CD4-positive, alpha-beta T cell (primary cell): ENCODE measurements at regions not wholly inside any gene's neighbourhood (a gene's known extent, or its start where the extent isn't known, plus 50 kb on each side); places are given as distances from the start of the nearest gene placed in this dataset.

Source experiments
- ATAC-seq: fragments of 200-7000 bp; cut with Tn5 transposase; one replicate; pipeline ENCODE4 v1.10.0; 2022; ENCODE audit warnings: mild to moderate bottlenecking; ENCODE audit not compliant: poor library complexity
- CTCF ChIA-PET: fragments of 350-600 bp; sonication (Branson Sonifier 250); formaldehyde crosslinking; loops from one replicate; lab custom pipeline; 2021; ENCODE audit warnings: antibody characterized with exemption, inconsistent platforms; lab: Charles Lee
- POLR2A ChIA-PET: fragments of 350-600 bp; sonication (Branson Sonifier 250); formaldehyde crosslinking; loops from one replicate; lab custom pipeline; 2021; ENCODE audit warnings: antibody characterized with exemption, inconsistent platforms; lab: Charles Lee
- DNase-seq, 14 experiments: peaks; one replicate each; pipeline ENCODE4 v3.0.0-alpha.2; 2013 to 2020; ENCODE audit warnings: mixed read lengths in 2 of 14
- H3K27ac ChIP-seq, 2 donors: one replicate each; pipeline versions ENCODE4 v1.5.1 to v1.7.0; 2013; ENCODE audit warnings: low read length in 2 of 2, low read depth in 1 of 2, mild to moderate bottlenecking in 1 of 2
- H3K27me3 ChIP-seq, 2 experiments: 1 replicate in 1 of 2; 2 replicates in 1 of 2; pipeline versions ENCODE4 v1.6.1 to v1.7.0; 2013; ENCODE audit warnings: low read length in 2 of 2, control low read depth in 1 of 2, mild to moderate bottlenecking in 1 of 2, moderate library complexity in 1 of 2; ENCODE audit not compliant: insufficient read depth in 2 of 2, control insufficient read depth in 1 of 2
- H3K36me3 ChIP-seq: one replicate; pipeline ENCODE4 v1.6.1; 2013; ENCODE audit warnings: low read length, control low read depth; ENCODE audit not compliant: insufficient read depth
- H3K4me1 ChIP-seq: one replicate; pipeline ENCODE4 v1.6.1; 2013; ENCODE audit warnings: low read length, control low read depth; ENCODE audit not compliant: insufficient read depth
- H3K4me3 ChIP-seq: one replicate; pipeline ENCODE4 v1.5.1; 2013; ENCODE audit warnings: mild to moderate bottlenecking, low read length, moderate library complexity
- H3K9me3 ChIP-seq, 2 experiments: 1 replicate in 1 of 2; 2 replicates in 1 of 2; pipeline versions ENCODE4 v1.6.1 to v1.7.0; 2013; ENCODE audit warnings: low read length in 2 of 2, mild to moderate bottlenecking in 2 of 2, control low read depth in 1 of 2, moderate library complexity in 1 of 2; ENCODE audit not compliant: control insufficient read depth in 1 of 2, insufficient read depth in 1 of 2
- H3K27ac Mint-ChIP-seq: one replicate; pipeline ENCODE4 v1.8.0; 2020; ENCODE audit warnings: mixed read lengths
- H3K27me3 Mint-ChIP-seq: one replicate; pipeline ENCODE4 v1.8.0; 2021; ENCODE audit warnings: mixed read lengths
- H3K36me3 Mint-ChIP-seq: one replicate; pipeline ENCODE4 v1.8.0; 2021; ENCODE audit warnings: low read depth, mixed read lengths
- H3K4me1 Mint-ChIP-seq: one replicate; pipeline ENCODE4 v1.8.0; 2021; ENCODE audit warnings: low read depth, mixed read lengths
- H3K4me3 Mint-ChIP-seq: one replicate; pipeline ENCODE4 v1.8.0; 2020; ENCODE audit warnings: mild to moderate bottlenecking, mixed read lengths
- H3K9me3 Mint-ChIP-seq: one replicate; pipeline ENCODE4 v1.8.0; 2020; ENCODE audit warnings: mixed read lengths
- intact Hi-C, 2 experiments: fragments of 100-400 bp; cut with DNase I in 1 of 2; cut with micrococcal nuclease in 1 of 2; formaldehyde crosslinking; loops; one replicate each; pipeline versions ENCODE4 v1.15.1 to v1.9.0; 2023 to 2025; cut with DNase I, micrococcal nuclease
- TF ChIP-seq, protein P1 (sequence below): fragments of 200-600 bp; IDR thresholded peaks from one replicate; pipeline ENCODE4 v1.8.0; 2022; ENCODE audit warnings: antibody characterized with exemption, mild to moderate bottlenecking

DNA sequence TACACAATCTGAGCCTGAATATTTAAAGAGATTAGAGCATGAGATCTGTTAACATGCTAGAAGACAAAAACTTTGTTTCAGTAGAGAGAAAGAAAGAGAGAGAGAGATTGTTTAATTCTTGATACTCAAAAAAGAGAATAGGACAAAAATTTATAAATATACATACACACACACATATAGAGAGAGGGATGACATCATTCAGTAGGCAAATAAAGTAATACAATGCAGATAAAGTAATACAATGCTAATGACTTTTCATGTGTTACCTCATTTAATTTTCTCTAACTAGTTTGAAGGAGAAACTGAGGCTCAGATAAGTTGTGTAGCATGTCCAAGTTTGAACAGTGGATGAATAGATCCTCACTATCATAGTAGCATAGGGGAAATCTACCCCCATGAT, 286.4 kb downstream of the CMPK2 start:
- Histone ChIP-seq H3K9me3 (no peaks in the 10 kb centered on the region), H3K27me3 (no peaks in the 10 kb centered on the region), H3K4me1 (no peaks in the 10 kb centered on the region), H3K4me3 (no peak overlapping the region), H3K36me3 (no peaks in the 10 kb centered on the region), H3K27ac (no peak overlapping the region)
- intact Hi-C loops = no loop called here
- Mint-ChIP-seq H3K4me3 (no peak overlapping the region), H3K27me3 (peaks cover 5% of the 10 kb centered on the region), H3K36me3 (no peaks in the 10 kb centered on the region), H3K9me3 (no peaks in the 10 kb centered on the region), H3K27ac (no peak overlapping the region), H3K4me1 (no peaks in the 10 kb centered on the region)
- TF ChIP-seq, protein P1, sequence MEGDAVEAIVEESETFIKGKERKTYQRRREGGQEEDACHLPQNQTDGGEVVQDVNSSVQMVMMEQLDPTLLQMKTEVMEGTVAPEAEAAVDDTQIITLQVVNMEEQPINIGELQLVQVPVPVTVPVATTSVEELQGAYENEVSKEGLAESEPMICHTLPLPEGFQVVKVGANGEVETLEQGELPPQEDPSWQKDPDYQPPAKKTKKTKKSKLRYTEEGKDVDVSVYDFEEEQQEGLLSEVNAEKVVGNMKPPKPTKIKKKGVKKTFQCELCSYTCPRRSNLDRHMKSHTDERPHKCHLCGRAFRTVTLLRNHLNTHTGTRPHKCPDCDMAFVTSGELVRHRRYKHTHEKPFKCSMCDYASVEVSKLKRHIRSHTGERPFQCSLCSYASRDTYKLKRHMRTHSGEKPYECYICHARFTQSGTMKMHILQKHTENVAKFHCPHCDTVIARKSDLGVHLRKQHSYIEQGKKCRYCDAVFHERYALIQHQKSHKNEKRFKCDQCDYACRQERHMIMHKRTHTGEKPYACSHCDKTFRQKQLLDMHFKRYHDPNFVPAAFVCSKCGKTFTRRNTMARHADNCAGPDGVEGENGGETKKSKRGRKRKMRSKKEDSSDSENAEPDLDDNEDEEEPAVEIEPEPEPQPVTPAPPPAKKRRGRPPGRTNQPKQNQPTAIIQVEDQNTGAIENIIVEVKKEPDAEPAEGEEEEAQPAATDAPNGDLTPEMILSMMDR = no peak
- ChIA-PET CTCF (no interaction called here), POLR2A (no interaction called here)
- DNase-seq (no peak), ATAC-seq (no peak)

- H3K4me3 Mint-ChIP-seq = no peak overlapping the region
- POLR2A ChIA-PET = no interaction called here
- Histone ChIP-seq H3K27ac (no peak overlapping the region), H3K27me3 (no peaks in the 10 kb centered on the region), H3K9me3 (no peaks in the 10 kb centered on the region), H3K4me3 (no peak overlapping the region), H3K4me1 (no peaks in the 10 kb centered on the region), H3K36me3 (no peaks in the 10 kb centered on the region)
- no peak for ATAC-seq
- no peak for DNase-seq
- TF ChIP-seq, protein P1 = no peak
- H3K9me3 Mint-ChIP-seq = no peaks in the 10 kb centered on the region
- no peak overlapping the region for H3K27ac Mint-ChIP-seq
- no peaks in the 10 kb centered on the region for H3K4me1 Mint-ChIP-seq
- H3K36me3 Mint-ChIP-seq = no peaks in the 10 kb centered on the region
- CTCF ChIA-PET = no interaction called here
- intact Hi-C loops = no loop called here
- H3K27me3 Mint-ChIP-seq = peaks cover 5% of the 10 kb centered on the region
Observed at GRCh38 chr2:6580982-6581381, 284.7 kb downstream of the CMPK2 start.

DNA sequence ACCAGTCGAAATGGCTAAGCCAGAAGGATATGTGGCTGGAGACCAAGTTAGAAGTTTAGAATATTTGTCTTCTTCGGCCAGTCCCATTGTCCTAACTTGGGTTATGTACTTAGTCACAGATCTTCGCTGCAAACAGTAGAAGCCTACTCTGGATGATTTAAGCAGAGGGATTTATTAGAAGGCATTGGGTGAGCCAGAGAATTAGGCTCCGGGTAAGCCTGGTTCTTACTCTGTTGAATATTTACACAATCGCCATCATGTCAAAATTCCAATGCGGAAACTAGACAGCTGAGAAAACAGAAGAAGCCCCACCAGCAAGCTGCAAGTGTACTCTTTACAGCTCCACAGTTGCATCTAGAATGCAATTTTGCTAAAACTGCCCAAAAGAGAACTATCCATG, 276.6 kb downstream of the CMPK2 start:
- Mint-ChIP-seq H3K4me1 (no peaks in the 10 kb centered on the region), H3K36me3 (no peaks in the 10 kb centered on the region), H3K27ac (no peak overlapping the region), H3K27me3 (no peaks in the 10 kb centered on the region), H3K9me3 (no peaks in the 10 kb centered on the region), H3K4me3 (no peak overlapping the region)
- DNase-seq (no peak), ATAC-seq (no peak)
- Histone ChIP-seq H3K27me3 (no peaks in the 10 kb centered on the region), H3K4me3 (no peak overlapping the region), H3K4me1 (no peaks in the 10 kb centered on the region), H3K36me3 (no peaks in the 10 kb centered on the region), H3K27ac (no peak overlapping the region), H3K9me3 (no peaks in the 10 kb centered on the region)
- TF ChIP-seq, protein P1 = no peak
- ChIA-PET POLR2A (no interaction called here), CTCF (no interaction called here)
- intact Hi-C loops = no loop called here
